HEK293 (cell line): ENCODE measurements at regions not wholly inside any gene's neighbourhood (a gene's known extent, or its start where the extent isn't known, plus 50 kb on each side); places are given as distances from the start of the nearest gene placed in this dataset.

ENCODE experiments used
- KLF9 ChIP-seq: fragments of 450-650 bp; formaldehyde crosslinking; IDR thresholded peaks from 2 replicates; pipeline ENCODE4 v1.5.1; 2016; ENCODE audit warnings: missing biosample characterization, missing genetic modification characterization, low read depth
- YY1 ChIP-seq: fragments of 450-650 bp; formaldehyde crosslinking; IDR thresholded peaks from 2 replicates; pipeline ENCODE4 v1.5.1; 2018; ENCODE audit warnings: missing biosample characterization, missing genetic modification characterization
- ZFP3 ChIP-seq: fragments of 450-650 bp; formaldehyde crosslinking; IDR thresholded peaks from 2 replicates; pipeline ENCODE4 v1.5.1; 2016; ENCODE audit warnings: low read depth, missing biosample characterization, missing genetic modification characterization
- ZNF274 ChIP-seq, 2 experiments: fragments of 200-500 bp in 1 of 2; fragments of 450-650 bp in 1 of 2; sonication (Bioruptor generic) in 1 of 2; formaldehyde crosslinking in 1 of 2; IDR thresholded peaks; 2 replicates each; pipeline versions ENCODE4 v1.5.1 to v1.6.1; 2014 to 2016; ENCODE audit warnings: borderline replicate concordance in 1 of 2, inconsistent platforms in 1 of 2, low read length in 1 of 2, missing biosample characterization in 1 of 2, missing genetic modification characterization in 1 of 2
- ZNF350 ChIP-seq: fragments of 450-650 bp; formaldehyde crosslinking; IDR thresholded peaks from 2 replicates; pipeline ENCODE4 v1.5.0; 2017; ENCODE audit warnings: missing biosample characterization, mild to moderate bottlenecking, missing genetic modification characterization
- ZNF391 ChIP-seq: fragments of 450-650 bp; formaldehyde crosslinking; IDR thresholded peaks from 2 replicates; pipeline ENCODE4 v1.5.1; 2016; ENCODE audit warnings: low read depth, missing biosample characterization, missing genetic modification characterization, borderline replicate concordance
- ZNF768 ChIP-seq: fragments of 450-650 bp; formaldehyde crosslinking; IDR thresholded peaks from 2 replicates; pipeline ENCODE4 v1.5.1; 2018; ENCODE audit warnings: missing biosample characterization, mild to moderate bottlenecking, missing genetic modification characterization
- TF ChIP-seq, protein P1 (sequence below): fragments of 450-650 bp; formaldehyde crosslinking; IDR thresholded peaks from 2 replicates; pipeline ENCODE4 v1.5.1; 2016; ENCODE audit warnings: missing biosample characterization, missing genetic modification characterization
- TF ChIP-seq, protein P2 (sequence below): fragments of 450-650 bp; formaldehyde crosslinking; IDR thresholded peaks from 2 replicates; pipeline ENCODE4 v1.5.1; 2016; ENCODE audit warnings: missing biosample characterization, missing genetic modification characterization
- TF ChIP-seq, protein P3 (sequence below): fragments of 450-650 bp; formaldehyde crosslinking; IDR thresholded peaks from 2 replicates; pipeline ENCODE4 v1.5.1; 2016; ENCODE audit warnings: missing biosample characterization, missing genetic modification characterization
- TF ChIP-seq, protein P4 (sequence below): fragments of 450-650 bp; formaldehyde crosslinking; IDR thresholded peaks from 2 replicates; pipeline ENCODE4 v1.5.1; 2017; ENCODE audit warnings: missing biosample characterization, missing genetic modification characterization
- TF ChIP-seq, protein P5 (sequence below): fragments of 450-650 bp; formaldehyde crosslinking; IDR thresholded peaks from 2 replicates; pipeline ENCODE4 v1.5.1; 2016; ENCODE audit warnings: missing biosample characterization, missing genetic modification characterization

DNA sequence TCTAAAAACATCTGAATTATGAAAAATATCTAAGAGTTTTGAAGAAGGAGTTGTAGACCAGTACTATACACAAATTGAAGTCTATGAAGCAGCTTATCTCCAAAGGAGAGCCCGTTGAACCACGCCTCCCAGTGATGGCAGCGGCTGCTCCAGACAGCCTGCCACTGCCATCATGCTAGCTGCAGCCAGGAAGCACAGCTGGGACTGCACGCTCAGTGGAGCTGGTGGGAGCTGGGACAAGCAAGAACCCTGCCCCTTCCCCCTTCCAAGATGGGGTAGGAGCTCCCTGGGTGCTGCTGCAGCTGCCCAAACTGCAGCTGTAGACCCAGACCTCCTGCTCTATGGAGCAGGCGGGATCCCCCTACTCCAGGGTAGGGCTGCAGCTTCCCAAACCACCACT lies 124.7 kb upstream of the SPATS2L start:
- TF ChIP-seq ZNF350 (no peak), YY1 (tag by site-specific recombination) (no peak), ZNF274 (IDR thresholded peaks at IDR 0.05; ENCODE audit: low read length) (no peak), ZNF274 (tag by site-specific recombination; IDR thresholded peaks at IDR 0.05; ENCODE audit: borderline replicate concordance) (no peak), ZNF391 (tag by site-specific recombination) (no peak), ZNF768 (tag by site-specific recombination) (no peak), ZFP3 (tag by site-specific recombination) (no peak), KLF9 (no peak)
- TF ChIP-seq, protein P1, sequence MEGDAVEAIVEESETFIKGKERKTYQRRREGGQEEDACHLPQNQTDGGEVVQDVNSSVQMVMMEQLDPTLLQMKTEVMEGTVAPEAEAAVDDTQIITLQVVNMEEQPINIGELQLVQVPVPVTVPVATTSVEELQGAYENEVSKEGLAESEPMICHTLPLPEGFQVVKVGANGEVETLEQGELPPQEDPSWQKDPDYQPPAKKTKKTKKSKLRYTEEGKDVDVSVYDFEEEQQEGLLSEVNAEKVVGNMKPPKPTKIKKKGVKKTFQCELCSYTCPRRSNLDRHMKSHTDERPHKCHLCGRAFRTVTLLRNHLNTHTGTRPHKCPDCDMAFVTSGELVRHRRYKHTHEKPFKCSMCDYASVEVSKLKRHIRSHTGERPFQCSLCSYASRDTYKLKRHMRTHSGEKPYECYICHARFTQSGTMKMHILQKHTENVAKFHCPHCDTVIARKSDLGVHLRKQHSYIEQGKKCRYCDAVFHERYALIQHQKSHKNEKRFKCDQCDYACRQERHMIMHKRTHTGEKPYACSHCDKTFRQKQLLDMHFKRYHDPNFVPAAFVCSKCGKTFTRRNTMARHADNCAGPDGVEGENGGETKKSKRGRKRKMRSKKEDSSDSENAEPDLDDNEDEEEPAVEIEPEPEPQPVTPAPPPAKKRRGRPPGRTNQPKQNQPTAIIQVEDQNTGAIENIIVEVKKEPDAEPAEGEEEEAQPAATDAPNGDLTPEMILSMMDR, result no peak
- TF ChIP-seq, protein P2, sequence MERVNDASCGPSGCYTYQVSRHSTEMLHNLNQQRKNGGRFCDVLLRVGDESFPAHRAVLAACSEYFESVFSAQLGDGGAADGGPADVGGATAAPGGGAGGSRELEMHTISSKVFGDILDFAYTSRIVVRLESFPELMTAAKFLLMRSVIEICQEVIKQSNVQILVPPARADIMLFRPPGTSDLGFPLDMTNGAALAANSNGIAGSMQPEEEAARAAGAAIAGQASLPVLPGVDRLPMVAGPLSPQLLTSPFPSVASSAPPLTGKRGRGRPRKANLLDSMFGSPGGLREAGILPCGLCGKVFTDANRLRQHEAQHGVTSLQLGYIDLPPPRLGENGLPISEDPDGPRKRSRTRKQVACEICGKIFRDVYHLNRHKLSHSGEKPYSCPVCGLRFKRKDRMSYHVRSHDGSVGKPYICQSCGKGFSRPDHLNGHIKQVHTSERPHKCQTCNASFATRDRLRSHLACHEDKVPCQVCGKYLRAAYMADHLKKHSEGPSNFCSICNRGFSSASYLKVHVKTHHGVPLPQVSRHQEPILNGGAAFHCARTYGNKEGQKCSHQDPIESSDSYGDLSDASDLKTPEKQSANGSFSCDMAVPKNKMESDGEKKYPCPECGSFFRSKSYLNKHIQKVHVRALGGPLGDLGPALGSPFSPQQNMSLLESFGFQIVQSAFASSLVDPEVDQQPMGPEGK, result no peak
- TF ChIP-seq, protein P3, sequence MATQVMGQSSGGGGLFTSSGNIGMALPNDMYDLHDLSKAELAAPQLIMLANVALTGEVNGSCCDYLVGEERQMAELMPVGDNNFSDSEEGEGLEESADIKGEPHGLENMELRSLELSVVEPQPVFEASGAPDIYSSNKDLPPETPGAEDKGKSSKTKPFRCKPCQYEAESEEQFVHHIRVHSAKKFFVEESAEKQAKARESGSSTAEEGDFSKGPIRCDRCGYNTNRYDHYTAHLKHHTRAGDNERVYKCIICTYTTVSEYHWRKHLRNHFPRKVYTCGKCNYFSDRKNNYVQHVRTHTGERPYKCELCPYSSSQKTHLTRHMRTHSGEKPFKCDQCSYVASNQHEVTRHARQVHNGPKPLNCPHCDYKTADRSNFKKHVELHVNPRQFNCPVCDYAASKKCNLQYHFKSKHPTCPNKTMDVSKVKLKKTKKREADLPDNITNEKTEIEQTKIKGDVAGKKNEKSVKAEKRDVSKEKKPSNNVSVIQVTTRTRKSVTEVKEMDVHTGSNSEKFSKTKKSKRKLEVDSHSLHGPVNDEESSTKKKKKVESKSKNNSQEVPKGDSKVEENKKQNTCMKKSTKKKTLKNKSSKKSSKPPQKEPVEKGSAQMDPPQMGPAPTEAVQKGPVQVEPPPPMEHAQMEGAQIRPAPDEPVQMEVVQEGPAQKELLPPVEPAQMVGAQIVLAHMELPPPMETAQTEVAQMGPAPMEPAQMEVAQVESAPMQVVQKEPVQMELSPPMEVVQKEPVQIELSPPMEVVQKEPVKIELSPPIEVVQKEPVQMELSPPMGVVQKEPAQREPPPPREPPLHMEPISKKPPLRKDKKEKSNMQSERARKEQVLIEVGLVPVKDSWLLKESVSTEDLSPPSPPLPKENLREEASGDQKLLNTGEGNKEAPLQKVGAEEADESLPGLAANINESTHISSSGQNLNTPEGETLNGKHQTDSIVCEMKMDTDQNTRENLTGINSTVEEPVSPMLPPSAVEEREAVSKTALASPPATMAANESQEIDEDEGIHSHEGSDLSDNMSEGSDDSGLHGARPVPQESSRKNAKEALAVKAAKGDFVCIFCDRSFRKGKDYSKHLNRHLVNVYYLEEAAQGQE (tag by site-specific recombination), result no peak
- TF ChIP-seq, protein P4, sequence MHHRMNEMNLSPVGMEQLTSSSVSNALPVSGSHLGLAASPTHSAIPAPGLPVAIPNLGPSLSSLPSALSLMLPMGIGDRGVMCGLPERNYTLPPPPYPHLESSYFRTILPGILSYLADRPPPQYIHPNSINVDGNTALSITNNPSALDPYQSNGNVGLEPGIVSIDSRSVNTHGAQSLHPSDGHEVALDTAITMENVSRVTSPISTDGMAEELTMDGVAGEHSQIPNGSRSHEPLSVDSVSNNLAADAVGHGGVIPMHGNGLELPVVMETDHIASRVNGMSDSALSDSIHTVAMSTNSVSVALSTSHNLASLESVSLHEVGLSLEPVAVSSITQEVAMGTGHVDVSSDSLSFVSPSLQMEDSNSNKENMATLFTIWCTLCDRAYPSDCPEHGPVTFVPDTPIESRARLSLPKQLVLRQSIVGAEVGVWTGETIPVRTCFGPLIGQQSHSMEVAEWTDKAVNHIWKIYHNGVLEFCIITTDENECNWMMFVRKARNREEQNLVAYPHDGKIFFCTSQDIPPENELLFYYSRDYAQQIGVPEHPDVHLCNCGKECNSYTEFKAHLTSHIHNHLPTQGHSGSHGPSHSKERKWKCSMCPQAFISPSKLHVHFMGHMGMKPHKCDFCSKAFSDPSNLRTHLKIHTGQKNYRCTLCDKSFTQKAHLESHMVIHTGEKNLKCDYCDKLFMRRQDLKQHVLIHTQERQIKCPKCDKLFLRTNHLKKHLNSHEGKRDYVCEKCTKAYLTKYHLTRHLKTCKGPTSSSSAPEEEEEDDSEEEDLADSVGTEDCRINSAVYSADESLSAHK (tag by site-specific recombination), result no peak
- TF ChIP-seq, protein P5, sequence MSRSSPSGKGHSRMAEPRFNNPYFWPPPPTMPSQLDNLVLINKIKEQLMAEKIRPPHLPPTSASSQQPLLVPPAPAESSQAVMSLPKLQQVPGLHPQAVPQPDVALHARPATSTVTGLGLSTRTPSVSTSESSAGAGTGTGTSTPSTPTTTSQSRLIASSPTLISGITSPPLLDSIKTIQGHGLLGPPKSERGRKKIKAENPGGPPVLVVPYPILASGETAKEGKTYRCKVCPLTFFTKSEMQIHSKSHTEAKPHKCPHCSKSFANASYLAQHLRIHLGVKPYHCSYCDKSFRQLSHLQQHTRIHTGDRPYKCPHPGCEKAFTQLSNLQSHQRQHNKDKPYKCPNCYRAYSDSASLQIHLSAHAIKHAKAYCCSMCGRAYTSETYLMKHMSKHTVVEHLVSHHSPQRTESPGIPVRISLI, result no peak
